Kidney (tissue), 13 donors: ENCODE measurements at regions not wholly inside any gene's neighbourhood (a gene's known extent, or its start where the extent isn't known, plus 50 kb on each side); places are given as distances from the start of the nearest gene placed in this dataset.

Experiments
- DNase-seq, 5 donors: peaks; one replicate each; pipeline ENCODE4 v3.0.0-alpha.2; 2013 to 2020
- FAIRE-seq: peaks from 2 replicates; lab custom pipeline; 2012; peaks lifted over from hg19 to GRCh38; lab: Jason Lieb, UNC
- H3K27ac ChIP-seq, 2 donors: one replicate each; pipeline ENCODE4 v1.7.0; 2013; ENCODE audit warnings: low read depth in 2 of 2, low read length in 2 of 2, inconsistent platforms in 1 of 2
- H3K27me3 ChIP-seq: one replicate; pipeline ENCODE4 v1.7.1; 2013; ENCODE audit warnings: low read length, inconsistent platforms; ENCODE audit not compliant: control insufficient read depth, insufficient read depth
- H3K36me3 ChIP-seq, 3 donors: one replicate each; pipeline versions ENCODE4 v1.7.0 to v1.7.1; 2013; ENCODE audit warnings: low read length in 3 of 3, control low read depth in 1 of 3, inconsistent platforms in 1 of 3; ENCODE audit not compliant: insufficient read depth in 3 of 3, control insufficient read depth in 2 of 3
- H3K4me1 ChIP-seq, 3 donors: one replicate each; pipeline versions ENCODE4 v1.7.0 to v1.7.1; 2013; ENCODE audit warnings: low read length in 3 of 3, inconsistent platforms in 1 of 3, low read depth in 1 of 3; ENCODE audit not compliant: control insufficient read depth in 2 of 3, insufficient read depth in 2 of 3
- H3K4me3 ChIP-seq, 3 donors: one replicate each; pipeline versions ENCODE4 v1.7.0 to v1.8.1; 2013; ENCODE audit warnings: low read length in 3 of 3, control low read depth in 1 of 3, inconsistent platforms in 1 of 3
- H3K9ac ChIP-seq, 3 donors: one replicate each; pipeline versions ENCODE4 v1.7.0 to v1.7.1; 2013; ENCODE audit warnings: low read length in 3 of 3, control low read depth in 1 of 3, inconsistent platforms in 1 of 3
- H3K9me3 ChIP-seq, 3 donors: one replicate each; pipeline versions ENCODE4 v1.7.0 to v1.7.1; 2013; ENCODE audit warnings: low read length in 3 of 3, control low read depth in 1 of 3, inconsistent platforms in 1 of 3; ENCODE audit not compliant: control insufficient read depth in 2 of 3, insufficient read depth in 1 of 3
- intact Hi-C: fragments of 100-400 bp; cut with DNase I; formaldehyde crosslinking; loops from one replicate; pipeline ENCODE4 v1.11.1; 2022
- TF ChIP-seq, protein P1 (sequence below): IDR thresholded peaks from 3 replicates; pipeline ENCODE4 v1.5.1; 2012; ENCODE audit warnings: mild to moderate bottlenecking, moderate library complexity, borderline replicate concordance; ENCODE audit not compliant: insufficient read depth; ENCODE audit errors: extremely low read depth
- donor health status: control.
- donor health status: control.
- donor health status: control.
- donor health status: control.
- donor health status: control.
- donor health status: DM: yes; HTN: yes; CAD: no.
- donor health status: Normal renal cell carcinoma (clear cell type).

- intact Hi-C loops: no loop called here
- Histone ChIP-seq H3K4me1 (no peaks in the 10 kb centered on the region), H3K36me3 (no peaks in the 10 kb centered on the region), H3K9ac (no peak overlapping the region), H3K4me3 (no peak overlapping the region), H3K27me3 (no peaks in the 10 kb centered on the region), H3K9me3 (peaks cover 0 to 7% (median 0%) of the 10 kb centered on the region in 3 donors), H3K27ac (no peak overlapping the region)
- FAIRE-seq (no peak), DNase-seq (no peak)
- TF ChIP-seq, protein P1, sequence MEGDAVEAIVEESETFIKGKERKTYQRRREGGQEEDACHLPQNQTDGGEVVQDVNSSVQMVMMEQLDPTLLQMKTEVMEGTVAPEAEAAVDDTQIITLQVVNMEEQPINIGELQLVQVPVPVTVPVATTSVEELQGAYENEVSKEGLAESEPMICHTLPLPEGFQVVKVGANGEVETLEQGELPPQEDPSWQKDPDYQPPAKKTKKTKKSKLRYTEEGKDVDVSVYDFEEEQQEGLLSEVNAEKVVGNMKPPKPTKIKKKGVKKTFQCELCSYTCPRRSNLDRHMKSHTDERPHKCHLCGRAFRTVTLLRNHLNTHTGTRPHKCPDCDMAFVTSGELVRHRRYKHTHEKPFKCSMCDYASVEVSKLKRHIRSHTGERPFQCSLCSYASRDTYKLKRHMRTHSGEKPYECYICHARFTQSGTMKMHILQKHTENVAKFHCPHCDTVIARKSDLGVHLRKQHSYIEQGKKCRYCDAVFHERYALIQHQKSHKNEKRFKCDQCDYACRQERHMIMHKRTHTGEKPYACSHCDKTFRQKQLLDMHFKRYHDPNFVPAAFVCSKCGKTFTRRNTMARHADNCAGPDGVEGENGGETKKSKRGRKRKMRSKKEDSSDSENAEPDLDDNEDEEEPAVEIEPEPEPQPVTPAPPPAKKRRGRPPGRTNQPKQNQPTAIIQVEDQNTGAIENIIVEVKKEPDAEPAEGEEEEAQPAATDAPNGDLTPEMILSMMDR: no peak
These were observed 179.9 kb upstream of the TBX3 start for GRCh38 chr12:114863911-114864310.

GRCh38 chr12:114860969-114861368 is 177.0 kb upstream of the TBX3 start:
- H3K36me3 ChIP-seq: no peaks in the 10 kb centered on the region
- FAIRE-seq (no peak), DNase-seq (no peak)
- no peak overlapping the region for H3K9ac ChIP-seq
- H3K4me3 ChIP-seq: no peak overlapping the region
- peaks cover 0 to 7% (median 0%) of the 10 kb centered on the region in 3 donors for H3K9me3 ChIP-seq
- TF ChIP-seq, protein P1: no peak
- H3K27me3 ChIP-seq: no peaks in the 10 kb centered on the region
- H3K27ac ChIP-seq: no peak overlapping the region
- intact Hi-C loops: no loop called here
- H3K4me1 ChIP-seq: no peaks in the 10 kb centered on the region

- Histone ChIP-seq H3K27me3 (no peaks in the 10 kb centered on the region), H3K9me3 (peaks cover 0 to 12% (median 0%) of the 10 kb centered on the region in 3 donors), H3K9ac (no peak overlapping the region), H3K4me3 (no peak overlapping the region), H3K4me1 (no peaks in the 10 kb centered on the region), H3K36me3 (no peaks in the 10 kb centered on the region), H3K27ac (no peak overlapping the region)
- TF ChIP-seq, protein P1: no peak
- intact Hi-C loops: no loop called here
- no peak for FAIRE-seq
- no peak for DNase-seq
These were observed 174.6 kb upstream of the TBX3 start for GRCh38 chr12:114858388-114859146.
